ENCODE measurements at regions not wholly inside any gene's neighbourhood (a gene's known extent, or its start where the extent isn't known, plus 50 kb on each side); places are given as distances from the start of the nearest gene placed in this dataset.

DNA sequence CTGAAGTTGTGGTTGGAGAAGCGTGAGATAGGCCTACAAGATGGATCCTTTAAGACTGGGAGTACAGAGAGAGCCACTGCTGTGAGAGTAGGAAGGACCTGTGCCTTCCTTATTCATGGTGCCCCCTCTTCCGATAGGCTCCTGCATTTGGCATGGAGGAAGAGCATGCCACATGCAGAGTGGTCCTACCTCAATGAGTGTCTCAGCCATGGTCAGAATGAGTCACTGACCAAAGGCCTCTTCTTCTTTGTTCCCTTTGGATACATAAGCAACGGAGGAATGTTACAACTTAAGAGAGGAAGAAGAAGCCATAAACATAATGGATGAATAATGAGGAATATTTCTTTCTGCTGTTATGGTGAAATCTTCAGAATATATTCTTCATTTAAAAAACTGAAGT, 681.2 kb upstream of the GRM7 start:
- no peak overlapping the region for H3K4me3 ChIP-seq (replicated peaks in 1 of 3; ENCODE audit: insufficient read depth in 1 of 3, low read depth in 1 of 3, low read length in 3 of 3)
- no peak overlapping the region for H3K4me2 ChIP-seq (ENCODE audit: insufficient read depth, low read length)
- H3K36me3 ChIP-seq (ENCODE audit: control insufficient read depth in 2 of 2, extremely low read depth in 1 of 2, insufficient read depth in 2 of 2, low read length in 2 of 2): no peaks in the 10 kb centered on the region
- H4K20me1 ChIP-seq (replicated peaks; ENCODE audit: control insufficient read depth, extremely low read depth, insufficient read depth, low read length): no peaks in the 10 kb centered on the region
- dilution Hi-C loops (cut with MboI; ENCODE audit: extremely low pct_ligation_motif_present, low sequenced_read_pairs): no loop called here
- no peak for DNase-seq (ENCODE audit: low read depth, low spot score)
- FAIRE-seq: no peak
- H3K9me1 ChIP-seq (replicated peaks; ENCODE audit: control insufficient read depth, extremely low read depth, insufficient read depth, low read length): no peaks in the 10 kb centered on the region
- no peaks in the 10 kb centered on the region for H3K27me3 ChIP-seq (ENCODE audit: control insufficient read depth in 2 of 2, insufficient read depth in 2 of 2, low read length in 2 of 2)
- no peaks in the 10 kb centered on the region for H3K4me1 ChIP-seq (ENCODE audit: control insufficient read depth, extremely low read depth, insufficient read depth, low read length)
- H3K79me2 ChIP-seq (ENCODE audit: control insufficient read depth, insufficient read depth, low read length): no peaks in the 10 kb centered on the region
- H3K9me3 ChIP-seq (replicated peaks; ENCODE audit: control insufficient read depth, insufficient read depth, low read length): peaks cover 4% of the 10 kb centered on the region
- no peak overlapping the region for H3K9ac ChIP-seq (replicated peaks; ENCODE audit: extremely low read depth, insufficient read depth, low read length)
- no peak overlapping the region for H2AFZ ChIP-seq (ENCODE audit: low read depth, low read length)
- ChIA-PET POLR2A (no interaction called here), CTCF (no interaction called here)
- intact Hi-C loops (cut with micrococcal nuclease): no loop called here
- BruUV-seq (replicated peaks): no TSS peak
- TF ChIP-seq FOS (IDR thresholded peaks at IDR 0.05; ENCODE audit: borderline replicate concordance, insufficient read depth, low read length) (no peak), GATA2 (IDR thresholded peaks at IDR 0.05; ENCODE audit: insufficient read depth, insufficient read length, low read depth, low read length) (no peak), JUN (IDR thresholded peaks at IDR 0.05; ENCODE audit: borderline replicate concordance, insufficient read depth, insufficient read length, low read depth) (no peak), POLR2AphosphoS5 (IDR thresholded peaks at IDR 0.05; ENCODE audit: insufficient read depth, low read depth, low read length) (no peak), POLR2A (IDR thresholded peaks at IDR 0.05; ENCODE audit: low read depth, low read length) (no peak), EZH2 (IDR thresholded peaks at IDR 0.05; ENCODE audit: borderline replicate concordance, low read depth, low read length, severe bottlenecking) (no peak), MYC (IDR thresholded peaks at IDR 0.05; ENCODE audit: low read depth, low read length) (no peak)
- TF ChIP-seq, protein P1, sequence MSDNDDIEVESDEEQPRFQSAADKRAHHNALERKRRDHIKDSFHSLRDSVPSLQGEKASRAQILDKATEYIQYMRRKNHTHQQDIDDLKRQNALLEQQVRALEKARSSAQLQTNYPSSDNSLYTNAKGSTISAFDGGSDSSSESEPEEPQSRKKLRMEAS (IDR thresholded peaks at IDR 0.05; ENCODE audit: insufficient read depth, insufficient read length): no peak
- TF ChIP-seq, protein P2, sequence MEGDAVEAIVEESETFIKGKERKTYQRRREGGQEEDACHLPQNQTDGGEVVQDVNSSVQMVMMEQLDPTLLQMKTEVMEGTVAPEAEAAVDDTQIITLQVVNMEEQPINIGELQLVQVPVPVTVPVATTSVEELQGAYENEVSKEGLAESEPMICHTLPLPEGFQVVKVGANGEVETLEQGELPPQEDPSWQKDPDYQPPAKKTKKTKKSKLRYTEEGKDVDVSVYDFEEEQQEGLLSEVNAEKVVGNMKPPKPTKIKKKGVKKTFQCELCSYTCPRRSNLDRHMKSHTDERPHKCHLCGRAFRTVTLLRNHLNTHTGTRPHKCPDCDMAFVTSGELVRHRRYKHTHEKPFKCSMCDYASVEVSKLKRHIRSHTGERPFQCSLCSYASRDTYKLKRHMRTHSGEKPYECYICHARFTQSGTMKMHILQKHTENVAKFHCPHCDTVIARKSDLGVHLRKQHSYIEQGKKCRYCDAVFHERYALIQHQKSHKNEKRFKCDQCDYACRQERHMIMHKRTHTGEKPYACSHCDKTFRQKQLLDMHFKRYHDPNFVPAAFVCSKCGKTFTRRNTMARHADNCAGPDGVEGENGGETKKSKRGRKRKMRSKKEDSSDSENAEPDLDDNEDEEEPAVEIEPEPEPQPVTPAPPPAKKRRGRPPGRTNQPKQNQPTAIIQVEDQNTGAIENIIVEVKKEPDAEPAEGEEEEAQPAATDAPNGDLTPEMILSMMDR (IDR thresholded peaks at IDR 0.05; ENCODE audit: extremely low read depth in 1 of 2, insufficient read depth in 1 of 2, low read depth in 1 of 2, low read length in 2 of 2): no peak
- no peak overlapping the region for H3K27ac ChIP-seq (ENCODE audit: insufficient read depth, low read depth, low read length)

All from endothelial cell of umbilical vein (primary cell).